GM18870 (cell line): ENCODE measurements at regions not wholly inside any gene's neighbourhood (a gene's known extent, or its start where the extent isn't known, plus 50 kb on each side); places are given as distances from the start of the nearest gene placed in this dataset.
"Not testable (repeated sequence)": the region's sequence is repeated elsewhere in the genome, so short reads cannot be mapped to it uniquely, and the experiment has no call there.

Experiments used
- ATAC-seq: cut with Tn5 transposase; IDR thresholded peaks from one replicate; pipeline ENCODE4 v1.9.1; 2021; ENCODE audit warnings: moderate library complexity; ENCODE audit not compliant: unreplicated experiment

GRCh38 chr4:120218981-120219380 lies 152.3 kb upstream of the MAD2L1 start:
- no peak for ATAC-seq

- ATAC-seq = no peak
These were observed 148.7 kb upstream of the MAD2L1 start for GRCh38 chr4:120215350-120215749.

GRCh38 chr4:120211408-120212015 lies 144.9 kb upstream of the MAD2L1 start:
- ATAC-seq = no peak

GRCh38 chr4:120209706-120210105 lies 143.1 kb upstream of the MAD2L1 start:
- ATAC-seq = no peak

GRCh38 chr4:120207021-120207420 lies 140.4 kb upstream of the MAD2L1 start:
- no peak for ATAC-seq

GRCh38 chr4:120202222-120202621 lies 135.6 kb upstream of the MAD2L1 start:
- ATAC-seq = no peak

GRCh38 chr4:120200573-120201110 lies 134.0 kb upstream of the MAD2L1 start:
- not testable (repeated sequence) for ATAC-seq

GRCh38 chr4:120198411-120198810 lies 131.8 kb upstream of the MAD2L1 start:
- no peak for ATAC-seq

- no peak for ATAC-seq
These were observed 111.0 kb upstream of the MAD2L1 start for GRCh38 chr4:120177603-120178002.

- ATAC-seq = no peak
These were observed 108.6 kb upstream of the MAD2L1 start for GRCh38 chr4:120175272-120175671.

- no peak for ATAC-seq
These were observed 97.2 kb upstream of the MAD2L1 start for GRCh38 chr4:120163895-120164294.

- no peak for ATAC-seq
These were observed 92.3 kb upstream of the MAD2L1 start for GRCh38 chr4:120158841-120159463.

GRCh38 chr4:120158046-120158445 lies 91.4 kb upstream of the MAD2L1 start:
- no peak for ATAC-seq

- ATAC-seq = peak; percentile 73
These were observed 89.6 kb upstream of the MAD2L1 start for GRCh38 chr4:120156120-120156718.

- no peak for ATAC-seq
These were observed 88.6 kb upstream of the MAD2L1 start for GRCh38 chr4:120155287-120155686.

GRCh38 chr4:120144634-120145033 lies 78.0 kb upstream of the MAD2L1 start:
- no peak for ATAC-seq

GRCh38 chr4:120144041-120144440 lies 77.4 kb upstream of the MAD2L1 start:
- no peak for ATAC-seq

- ATAC-seq = no peak
These were observed 72.7 kb upstream of the MAD2L1 start for GRCh38 chr4:120139392-120139791.

- no peak for ATAC-seq
These were observed 66.3 kb upstream of the MAD2L1 start for GRCh38 chr4:120132935-120133334.

- ATAC-seq = no peak
These were observed 64.1 kb upstream of the MAD2L1 start for GRCh38 chr4:120130786-120131185.
